HG03439 (cell line): ENCODE measurements at regions not wholly inside any gene's neighbourhood (a gene's known extent, or its start where the extent isn't known, plus 50 kb on each side); places are given as distances from the start of the nearest gene placed in this dataset.
"Not testable (repeated sequence)": the region's sequence is repeated elsewhere in the genome, so short reads cannot be mapped to it uniquely, and the experiment has no call there.

Experiments
- ATAC-seq: cut with Tn5 transposase; IDR thresholded peaks from one replicate; pipeline ENCODE4 v1.9.1; 2021; ENCODE audit warnings: mild to moderate bottlenecking, moderate library complexity; ENCODE audit not compliant: unreplicated experiment

DNA sequence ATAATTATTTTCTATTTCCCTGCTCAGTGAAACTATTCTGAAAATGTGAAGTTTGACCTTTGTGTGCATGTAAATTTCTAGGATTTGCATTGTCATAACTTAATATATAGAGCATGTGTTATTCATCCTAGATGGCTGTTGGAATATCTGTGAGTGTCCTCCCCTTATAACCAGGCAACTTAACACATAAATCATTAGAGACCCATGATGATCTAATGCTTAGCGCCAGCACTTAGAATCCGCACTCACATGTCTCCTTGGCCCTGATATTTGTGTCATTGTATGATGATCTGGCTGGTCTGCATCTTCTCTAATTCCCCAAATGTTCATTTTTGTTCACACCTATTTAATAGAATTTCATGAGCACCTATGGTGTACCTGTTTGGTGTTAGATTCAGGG is 1354.5 kb downstream of the XPNPEP1 start:
- no peak for ATAC-seq

DNA sequence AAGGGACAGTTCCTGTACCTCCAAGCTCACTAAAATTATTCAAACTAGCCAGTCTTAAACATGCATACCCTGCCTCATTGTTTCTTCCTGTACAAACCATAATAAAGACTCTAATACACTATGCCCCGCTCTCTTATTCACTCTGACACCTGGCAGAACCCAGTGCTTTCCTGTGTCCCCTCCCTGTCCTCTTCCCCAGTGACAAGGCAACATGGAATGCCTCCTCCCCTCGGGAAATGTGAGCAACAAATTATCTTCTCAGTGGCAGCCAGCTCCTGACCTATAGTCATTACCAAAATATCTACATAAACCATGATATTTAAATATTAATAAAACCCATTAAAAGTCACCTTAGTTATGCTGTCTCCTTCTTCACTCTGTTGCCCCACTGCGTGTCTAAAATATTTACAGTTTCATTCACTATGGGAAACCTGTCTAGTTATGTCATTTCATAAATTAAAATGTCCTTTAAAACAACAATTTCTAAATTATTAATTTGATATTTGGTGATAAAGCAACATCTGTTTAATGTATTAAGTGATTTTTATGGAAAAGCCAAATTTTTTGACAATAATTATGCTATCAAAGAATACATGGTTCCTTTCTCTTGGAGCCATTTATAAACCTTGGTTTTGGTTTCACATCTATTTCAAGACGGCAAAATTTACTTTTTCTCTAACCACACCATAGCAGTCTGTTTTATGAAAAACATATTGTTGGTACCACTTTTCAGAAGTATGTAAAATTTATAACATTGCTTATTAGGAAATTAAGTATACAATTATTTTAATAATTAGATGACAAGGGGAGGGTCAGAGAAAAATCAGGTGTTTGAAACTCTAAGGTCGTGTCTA is 1355.2 kb downstream of the XPNPEP1 start:
- no peak for ATAC-seq

DNA sequence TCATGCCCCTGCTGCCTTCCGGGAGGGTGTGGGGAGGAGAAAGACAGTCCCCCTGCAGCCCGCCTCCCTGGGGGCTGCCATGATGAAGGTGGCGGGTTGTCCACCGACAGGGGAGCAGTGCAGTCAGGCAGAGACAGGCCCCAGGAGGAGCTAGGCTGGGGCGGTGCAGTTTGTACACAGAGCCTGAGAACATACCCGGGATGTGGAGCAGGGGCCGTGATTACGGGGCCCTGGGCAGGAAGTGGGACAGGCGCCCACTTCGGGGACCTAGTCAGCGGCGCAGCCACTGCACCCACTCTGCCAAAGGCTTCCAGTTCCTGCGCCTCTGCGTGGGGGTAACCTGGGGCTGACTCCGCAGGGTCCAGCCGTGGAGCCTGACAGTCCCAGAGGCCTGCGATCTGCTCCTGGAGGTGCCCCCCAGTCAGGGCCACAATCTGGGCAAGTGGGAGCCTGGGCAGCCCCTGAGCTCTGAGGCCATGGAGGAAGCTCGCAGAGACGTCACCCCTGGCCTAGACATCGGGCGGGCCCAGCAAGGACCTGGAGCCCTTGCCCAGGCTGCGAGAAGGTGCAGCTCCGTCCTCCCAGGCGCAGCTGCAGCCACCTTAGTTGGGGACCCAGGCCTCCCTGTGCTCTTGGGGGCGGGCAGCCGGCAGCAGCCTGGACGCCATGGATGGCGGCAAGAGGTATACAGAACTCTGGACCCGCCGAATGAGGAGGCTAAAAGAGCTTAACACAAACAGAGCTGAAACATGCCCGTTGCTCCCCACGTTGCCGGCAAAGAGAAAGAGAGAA is 1356.8 kb downstream of the XPNPEP1 start:
- no peak for ATAC-seq

DNA sequence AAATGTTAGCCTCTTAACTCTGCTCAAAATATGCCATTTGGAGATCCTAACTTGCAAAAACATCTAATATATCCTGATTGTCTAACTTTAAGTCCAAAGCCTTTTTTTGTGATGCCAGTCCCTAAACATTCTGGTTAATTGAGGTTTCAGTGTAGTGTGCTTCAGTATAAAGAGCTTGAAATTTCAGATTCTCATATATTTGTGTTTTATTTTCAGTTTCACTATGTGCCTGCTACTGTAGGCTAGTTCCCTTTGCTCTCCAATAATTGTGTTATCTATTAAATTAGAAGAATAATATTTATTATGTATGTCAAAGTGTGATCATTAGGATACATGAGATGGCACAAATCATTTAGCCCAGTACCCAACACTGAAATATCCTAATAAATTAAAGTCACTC is 1361.2 kb downstream of the XPNPEP1 start:
- ATAC-seq: no peak

DNA sequence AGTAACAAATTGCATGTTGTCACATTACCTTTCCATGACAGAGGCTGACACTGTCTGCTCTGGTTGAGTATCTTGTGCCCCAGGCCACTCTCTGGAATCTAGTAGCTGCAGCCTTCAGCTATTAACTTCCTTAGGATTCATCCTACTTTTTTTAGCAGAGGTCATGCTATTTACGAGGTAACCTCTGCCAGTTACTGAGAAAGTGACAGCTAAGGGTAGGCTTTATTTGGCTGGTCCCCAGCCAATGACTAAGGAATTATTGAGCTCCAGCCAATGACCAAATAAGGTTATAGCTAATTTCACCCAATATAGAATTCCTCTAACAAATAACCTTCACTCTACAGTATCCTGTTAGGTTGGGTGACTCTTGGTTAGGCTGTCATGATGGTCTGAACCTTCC is 1361.7 kb downstream of the XPNPEP1 start:
- no peak for ATAC-seq

DNA sequence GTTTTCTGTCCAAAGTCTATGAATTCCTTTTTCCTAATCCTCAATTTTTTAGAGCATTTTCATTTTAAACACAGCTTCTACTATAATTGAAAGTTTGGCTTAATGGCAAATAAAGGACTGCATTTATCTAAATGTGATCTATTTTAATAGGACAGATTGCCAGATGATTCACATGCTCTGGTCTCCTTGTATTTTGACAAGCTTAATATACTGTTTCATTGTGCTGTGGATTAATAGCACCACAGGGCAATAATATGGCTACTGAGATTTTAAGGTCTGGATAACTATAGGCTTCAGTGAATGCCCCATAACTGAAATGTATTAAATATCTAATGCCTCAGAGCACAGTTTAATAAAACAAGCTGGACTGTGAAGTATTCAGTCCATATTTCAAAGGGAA is 1362.8 kb downstream of the XPNPEP1 start:
- ATAC-seq: no peak

DNA sequence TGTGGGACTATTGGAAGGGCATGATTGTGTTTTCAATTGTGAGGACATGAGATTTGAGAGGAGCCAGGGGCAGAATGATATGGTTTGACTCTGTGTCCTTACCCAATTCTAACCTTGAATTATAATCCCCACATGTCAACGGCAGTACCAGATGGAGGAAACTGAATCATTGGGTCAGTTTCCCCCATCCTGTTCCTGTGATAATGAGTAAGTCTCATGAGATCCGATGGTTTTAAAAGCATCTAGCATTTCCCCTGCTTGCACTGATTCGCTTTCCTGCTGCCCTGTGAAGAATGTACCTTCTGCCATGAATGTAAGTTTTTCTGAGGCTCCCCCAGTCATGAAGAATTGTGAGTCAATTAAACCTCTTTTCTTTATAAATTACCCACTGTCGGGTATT is 1367.1 kb downstream of the XPNPEP1 start:
- no peak for ATAC-seq

DNA sequence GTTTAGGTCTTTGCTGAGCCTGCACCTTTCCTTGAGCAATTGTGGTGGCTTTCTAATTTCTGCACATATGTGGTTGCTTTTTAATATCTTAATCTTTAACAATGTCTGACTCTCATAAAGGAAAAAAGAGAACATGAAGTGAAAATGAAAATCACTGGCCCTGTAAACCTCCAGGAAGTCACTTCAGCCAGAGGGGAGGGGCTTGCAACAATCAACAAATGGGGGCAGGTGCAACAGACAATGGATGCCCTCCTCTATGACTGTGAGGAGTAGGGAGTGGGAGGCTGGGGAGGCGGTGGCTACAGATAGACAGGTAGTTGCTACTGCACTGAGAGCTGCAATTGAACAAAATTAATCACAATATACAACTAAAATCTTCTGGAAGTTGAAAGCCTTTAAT is 1377.4 kb downstream of the XPNPEP1 start:
- no peak for ATAC-seq

DNA sequence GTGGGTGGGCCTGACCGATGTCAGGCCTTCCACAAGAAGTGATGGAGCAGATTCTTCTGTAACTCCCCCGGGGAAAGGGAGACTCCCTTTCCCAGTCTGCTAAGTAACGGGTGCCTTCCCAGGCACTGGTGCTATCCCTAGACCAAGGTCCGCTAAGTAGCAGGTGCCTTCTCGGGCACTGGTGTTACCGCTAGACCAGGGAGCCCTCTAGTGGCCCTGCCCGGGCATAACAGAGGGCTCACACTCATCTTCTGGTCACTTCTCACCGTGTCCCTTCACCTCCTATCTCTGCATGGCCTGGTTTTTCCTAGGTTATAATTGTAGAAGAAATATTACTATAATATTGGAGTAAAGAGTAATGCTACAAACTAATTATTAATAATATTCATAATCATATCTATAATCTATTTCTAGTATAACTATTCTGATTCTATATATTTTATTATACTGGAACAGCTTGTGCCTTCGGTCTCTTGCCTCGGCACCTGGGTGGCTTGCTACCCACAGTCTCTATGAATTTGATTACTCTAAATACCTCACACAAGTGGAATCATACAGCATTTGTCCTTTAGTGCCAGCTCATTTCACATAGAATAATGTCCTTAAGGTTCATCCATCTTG is 1378.7 kb downstream of the XPNPEP1 start:
- ATAC-seq: peak; percentile 85

DNA sequence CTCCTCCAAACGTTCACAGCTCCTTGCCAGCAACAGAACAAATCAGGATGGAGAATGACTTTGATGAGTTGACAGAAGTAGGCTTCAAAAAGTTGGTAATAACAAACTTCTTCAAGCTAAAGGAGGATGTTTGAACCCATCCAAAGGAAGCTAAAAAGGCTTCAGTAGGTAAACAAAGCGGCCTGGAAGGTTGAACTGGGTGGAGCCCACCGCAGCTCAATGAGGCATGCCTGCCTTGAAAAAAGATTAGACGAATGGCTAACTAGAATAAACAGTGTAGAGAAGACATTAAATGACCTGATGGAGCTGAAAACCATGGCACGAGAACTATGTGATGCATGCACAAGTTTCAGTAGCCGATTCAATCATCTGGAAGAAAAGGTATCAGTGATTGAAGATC is 1369.0 kb upstream of the SORCS1 start:
- ATAC-seq: not testable (repeated sequence)

DNA sequence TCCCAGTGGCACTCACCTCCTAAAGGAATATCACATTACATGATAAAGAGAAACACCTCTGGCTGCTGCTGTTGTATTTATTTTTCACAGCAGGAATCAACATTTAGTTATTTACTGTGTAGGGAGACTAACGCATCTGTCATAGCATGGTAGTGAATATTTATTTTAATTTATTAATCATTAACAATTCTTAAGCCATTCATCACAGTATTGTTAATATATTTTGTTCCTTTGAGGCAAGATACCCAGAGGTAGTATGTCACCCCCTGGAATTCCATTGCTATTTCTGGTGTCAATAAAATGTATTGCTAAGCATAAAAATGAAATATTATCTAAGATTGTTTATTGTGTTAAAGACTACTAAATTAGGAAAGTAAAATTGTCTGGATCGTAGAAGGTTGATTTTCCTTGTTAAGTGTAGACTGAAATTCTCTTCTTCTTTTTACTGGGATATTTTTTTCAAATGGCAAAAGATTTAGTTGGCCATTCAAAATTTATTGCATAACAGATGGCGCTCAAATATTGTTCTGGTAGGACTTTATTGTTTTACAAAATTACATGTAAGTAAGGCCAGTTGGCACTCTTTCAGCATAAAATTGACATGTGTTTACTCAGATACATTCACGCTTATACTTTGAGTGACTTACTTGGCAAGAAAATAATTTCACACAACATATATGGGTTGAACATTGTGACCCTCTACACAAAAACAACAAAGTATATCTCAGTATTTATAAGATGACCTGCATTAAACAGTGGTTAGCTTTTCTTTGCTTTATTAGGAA is 1358.7 kb upstream of the SORCS1 start:
- no peak for ATAC-seq

DNA sequence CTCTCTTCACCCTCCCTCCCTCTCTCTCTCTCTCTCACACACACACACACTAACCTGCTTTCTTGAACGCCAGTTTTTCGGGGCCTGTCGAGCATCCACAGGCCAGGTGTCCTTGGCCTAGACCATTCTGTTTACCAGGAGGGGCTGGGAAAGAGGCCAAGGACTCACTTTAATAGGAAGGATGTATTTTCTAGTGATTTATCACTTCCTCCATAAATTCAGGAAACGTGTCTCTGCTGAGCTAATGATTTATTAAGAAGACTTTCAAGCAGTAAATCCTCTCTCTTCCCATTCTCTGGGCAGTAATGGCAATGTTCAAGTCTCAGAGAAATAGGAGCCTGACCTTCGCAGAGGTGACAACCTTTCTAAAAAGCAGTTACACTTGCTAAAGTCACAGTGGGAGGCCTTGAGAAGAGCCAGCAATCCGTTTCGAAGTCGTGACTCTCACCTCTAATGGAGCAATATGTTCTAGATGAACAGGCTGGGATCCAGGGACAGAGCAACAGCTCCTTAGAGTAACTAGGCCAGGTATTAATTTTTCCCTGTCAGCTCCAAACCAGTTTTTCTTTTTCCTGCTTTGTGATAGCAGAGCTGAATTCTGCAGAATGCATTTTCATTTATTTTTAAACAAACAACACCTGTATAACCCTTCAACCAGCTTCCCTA is 1357.5 kb upstream of the SORCS1 start:
- ATAC-seq: no peak

DNA sequence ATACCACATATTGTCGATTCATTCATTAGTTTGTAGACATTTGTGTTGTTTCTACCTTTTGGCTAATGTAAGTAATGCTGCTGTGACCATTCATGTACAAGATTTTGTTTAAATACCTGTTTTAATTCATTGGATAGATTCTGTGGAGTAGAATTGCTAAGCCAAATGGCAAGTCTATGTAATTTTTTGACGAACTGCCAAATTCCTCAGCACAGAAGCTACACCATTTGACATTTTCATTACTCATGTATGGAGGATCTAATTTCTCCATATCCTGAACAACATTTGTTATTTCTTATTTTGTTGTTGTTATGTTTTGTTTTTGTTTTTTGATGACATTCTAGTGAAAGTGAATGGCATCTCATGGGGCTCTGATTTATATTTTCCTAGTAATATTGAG is 1351.3 kb upstream of the SORCS1 start:
- no peak for ATAC-seq

DNA sequence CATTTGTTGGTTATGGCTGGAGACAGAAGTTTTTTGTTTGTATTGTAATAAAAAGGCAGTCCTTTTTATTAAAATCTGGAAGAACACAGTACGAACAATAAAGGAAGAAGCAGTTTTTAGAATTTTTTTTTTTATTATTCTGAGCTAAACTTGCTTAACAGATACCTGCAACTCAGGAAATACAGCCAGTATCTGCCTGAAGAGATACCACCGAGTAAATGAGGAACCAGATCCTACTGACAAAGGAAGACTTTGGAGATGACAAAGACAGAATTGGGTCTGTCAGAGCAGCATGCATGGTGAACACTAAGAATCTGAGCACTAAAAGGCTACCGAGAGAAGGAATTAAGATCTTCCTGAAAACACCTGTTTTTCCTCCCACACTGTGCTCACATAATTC is 1335.9 kb upstream of the SORCS1 start:
- no peak for ATAC-seq

DNA sequence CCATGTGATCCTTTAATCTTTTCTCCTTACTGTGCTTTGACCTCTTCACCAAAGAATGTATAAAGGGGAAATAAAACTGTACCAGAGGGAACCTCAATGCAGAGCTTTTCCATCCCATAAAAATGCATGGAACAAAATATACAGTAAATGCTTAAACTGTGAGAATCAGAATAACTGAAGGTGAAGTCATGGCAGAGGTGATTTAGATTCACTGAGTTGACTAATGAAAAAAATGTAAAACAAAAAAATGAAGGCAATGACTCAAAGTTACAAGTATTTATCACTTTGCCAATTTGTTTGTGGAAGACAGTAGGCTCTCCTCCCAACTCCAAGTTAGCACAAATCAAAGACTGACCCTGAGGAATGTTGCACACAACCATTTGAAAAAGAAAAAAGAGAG is 1331.6 kb upstream of the SORCS1 start:
- ATAC-seq: no peak

DNA sequence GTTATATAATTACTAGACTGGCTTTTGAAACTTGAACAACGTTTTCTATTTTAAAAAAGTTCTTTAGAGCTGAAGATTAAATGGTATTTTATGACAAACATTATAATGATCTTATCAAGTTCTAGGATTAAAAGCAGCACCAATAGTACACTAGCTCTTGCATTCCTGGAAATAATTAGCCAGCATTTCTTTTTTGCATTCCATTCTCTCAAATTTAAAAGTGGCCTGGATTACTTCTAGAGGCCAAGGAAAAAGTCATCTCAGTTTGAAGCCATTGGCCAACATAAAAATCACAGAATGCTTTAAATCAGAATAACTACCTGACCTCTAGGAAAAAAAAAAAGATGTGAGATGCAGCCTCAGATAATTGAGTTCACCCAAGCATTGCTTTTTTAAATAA is 1326.4 kb upstream of the SORCS1 start:
- ATAC-seq: no peak

DNA sequence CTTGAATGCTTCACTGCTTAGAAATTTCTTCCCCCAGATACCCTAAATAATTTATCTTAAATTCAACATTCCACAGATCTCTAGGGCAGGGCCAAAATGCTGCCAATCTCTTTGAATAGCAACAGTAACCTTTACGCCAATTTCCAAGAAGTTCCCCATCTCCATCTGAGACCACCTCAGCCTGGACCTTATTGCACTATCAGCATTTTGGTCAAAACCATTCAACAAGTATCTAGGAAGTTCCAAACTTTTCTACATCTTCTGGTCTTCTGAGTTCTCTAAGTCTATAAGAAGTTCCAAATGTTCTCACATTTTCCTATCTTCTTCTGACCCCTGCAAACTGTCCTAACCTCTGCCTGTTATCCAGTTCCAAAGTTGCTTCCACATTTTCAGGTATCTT is 1306.9 kb upstream of the SORCS1 start:
- no peak for ATAC-seq

DNA sequence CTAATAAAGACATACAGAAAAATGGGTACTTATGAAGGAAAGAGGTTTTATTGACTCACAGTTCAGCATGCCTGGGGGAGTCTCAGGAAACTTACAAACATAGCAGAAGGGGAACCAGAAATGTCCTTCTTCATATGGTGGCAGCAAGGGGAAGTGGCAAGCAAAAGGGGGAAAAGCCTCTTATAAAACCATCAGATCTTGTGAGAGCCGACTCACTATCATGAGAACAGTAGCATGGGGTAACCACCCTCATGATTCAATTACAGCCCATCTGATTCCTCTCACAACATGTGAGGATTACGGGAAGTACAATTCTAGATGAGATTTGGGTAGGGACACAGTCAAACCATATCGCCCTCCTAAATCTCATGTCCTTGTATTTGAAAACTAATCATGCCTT is 1305.4 kb upstream of the SORCS1 start:
- ATAC-seq: no peak

DNA sequence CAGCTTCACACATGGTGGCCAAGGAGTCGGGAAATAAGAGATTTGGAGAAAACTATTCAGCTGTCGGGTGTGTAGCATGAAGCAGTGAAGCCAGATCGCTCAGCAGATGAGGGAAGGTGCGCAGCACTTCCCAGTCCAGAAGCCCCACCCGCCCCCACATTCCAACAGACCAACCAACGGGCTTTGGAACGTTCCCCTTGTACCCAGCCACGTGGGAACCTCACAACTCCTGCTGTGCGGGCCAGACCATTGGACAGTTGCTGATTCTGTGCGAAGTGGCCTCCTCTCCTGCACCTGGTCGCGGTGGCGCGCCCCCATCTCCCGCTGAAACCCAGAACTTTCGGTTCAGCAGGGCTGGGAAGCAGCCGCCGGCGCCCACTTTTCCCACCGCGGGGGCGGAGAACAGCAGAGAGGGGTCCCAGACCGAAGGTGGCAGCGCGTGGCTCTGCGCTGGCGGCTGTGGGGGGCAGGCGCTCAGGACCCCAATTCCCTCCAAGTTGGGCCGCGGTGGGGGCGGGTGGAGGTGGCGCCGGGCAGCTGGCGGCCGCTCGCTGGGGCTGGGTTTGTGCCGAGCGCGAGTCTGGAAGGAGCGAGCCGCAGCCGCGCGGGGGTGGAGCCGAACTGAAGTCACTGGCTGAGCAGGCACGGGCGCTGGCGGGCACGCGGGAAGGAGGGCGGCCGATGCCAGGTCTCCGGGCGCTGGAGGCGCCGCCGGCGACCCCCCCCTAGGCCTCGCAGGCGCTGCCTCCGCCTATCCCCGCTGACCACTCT is 1301.5 kb upstream of the SORCS1 start:
- no peak for ATAC-seq

DNA sequence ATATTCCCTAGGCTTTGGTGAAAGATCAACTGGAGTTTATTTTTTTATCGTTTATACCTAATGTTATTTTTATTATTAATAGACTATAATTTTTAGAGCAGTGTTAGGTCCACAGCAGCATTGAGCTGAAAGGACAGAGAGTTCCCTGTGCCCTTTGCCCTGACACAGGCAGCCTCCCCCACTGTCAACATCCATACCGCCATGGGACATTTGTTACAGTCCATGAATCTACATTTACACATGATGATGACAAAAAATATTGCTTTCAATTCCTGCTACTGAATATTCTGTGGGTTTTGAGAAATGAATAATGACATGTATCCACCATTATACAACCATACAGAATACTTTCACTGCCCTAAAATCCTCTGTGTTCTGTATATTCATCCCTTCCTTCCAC is 1297.5 kb upstream of the SORCS1 start:
- no peak for ATAC-seq
